Midbrain (tissue), 1 donor: ENCODE measurements at regions not wholly inside any gene's neighbourhood (a gene's known extent, or its start where the extent isn't known, plus 50 kb on each side); places are given as distances from the start of the nearest gene placed in this dataset.

Experiments used
- DNase-seq: peaks from one replicate; lab custom pipeline; 2025; lab: John Stamatoyannopoulos, UW

DNA sequence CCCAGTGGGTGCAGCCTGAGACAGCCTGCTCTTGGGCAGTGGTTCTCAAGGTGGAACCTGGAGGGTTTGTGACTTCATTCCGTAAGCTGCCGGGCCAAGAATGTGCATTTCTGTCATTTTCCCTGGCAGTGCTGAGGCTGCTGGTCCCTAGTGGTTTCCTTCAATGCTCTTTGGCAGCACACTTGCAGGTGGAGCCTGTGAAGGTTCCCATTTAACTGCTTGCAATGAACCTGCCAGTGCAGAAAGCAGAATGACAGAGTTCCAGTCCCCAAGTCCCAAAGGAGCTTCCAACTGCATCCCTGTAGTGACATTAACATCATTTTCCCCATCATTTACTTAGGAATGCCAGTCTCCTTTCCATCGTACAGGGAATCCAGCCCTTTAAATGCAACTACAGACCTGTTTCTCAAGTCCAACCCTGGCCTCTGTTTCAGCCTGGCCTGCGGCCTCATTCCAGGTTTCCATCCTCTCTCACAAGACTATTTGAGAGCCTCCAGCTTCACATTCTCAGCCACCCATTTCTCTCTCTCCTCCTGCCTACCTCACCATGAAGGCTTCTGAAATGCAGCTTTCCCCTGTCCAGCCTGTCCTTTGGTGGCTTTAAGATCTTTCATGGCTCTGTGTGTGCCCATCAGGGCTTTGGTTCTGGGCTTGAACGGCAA is 149.7 kb upstream of the GGTLC1 start:
- no peak for DNase-seq

DNA sequence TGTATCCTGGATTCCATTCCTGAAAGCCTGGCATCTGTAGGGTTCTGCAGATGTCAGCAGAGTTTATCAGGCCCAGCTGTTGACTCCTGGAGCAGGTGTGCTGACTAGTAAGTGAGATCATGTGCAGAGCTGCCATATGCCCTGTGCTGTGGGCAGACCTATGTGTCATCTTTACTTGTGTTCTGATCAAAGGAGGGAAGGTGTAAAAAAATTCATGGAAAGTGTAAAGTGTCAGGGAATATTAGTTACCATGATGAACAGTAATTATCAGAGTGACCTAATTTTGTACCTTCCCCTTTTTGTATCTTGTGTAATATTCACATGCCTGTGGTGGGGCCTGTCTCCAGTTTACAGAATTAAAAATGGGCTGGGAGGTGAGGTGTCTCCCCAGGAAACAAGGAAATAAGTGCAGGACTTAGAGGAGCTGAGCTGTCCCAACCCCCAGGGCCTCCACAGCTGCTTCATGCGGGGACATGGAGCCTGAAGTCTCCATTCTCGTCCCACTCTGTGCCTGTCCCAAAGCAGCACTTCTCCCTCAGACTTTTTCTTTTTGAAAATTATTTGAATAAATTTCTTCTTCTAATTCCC is 148.2 kb upstream of the GGTLC1 start:
- DNase-seq, result no peak

GRCh38 chr20:24135781-24136180 is 147.2 kb upstream of the GGTLC1 start:
- DNase-seq, result no peak

DNA sequence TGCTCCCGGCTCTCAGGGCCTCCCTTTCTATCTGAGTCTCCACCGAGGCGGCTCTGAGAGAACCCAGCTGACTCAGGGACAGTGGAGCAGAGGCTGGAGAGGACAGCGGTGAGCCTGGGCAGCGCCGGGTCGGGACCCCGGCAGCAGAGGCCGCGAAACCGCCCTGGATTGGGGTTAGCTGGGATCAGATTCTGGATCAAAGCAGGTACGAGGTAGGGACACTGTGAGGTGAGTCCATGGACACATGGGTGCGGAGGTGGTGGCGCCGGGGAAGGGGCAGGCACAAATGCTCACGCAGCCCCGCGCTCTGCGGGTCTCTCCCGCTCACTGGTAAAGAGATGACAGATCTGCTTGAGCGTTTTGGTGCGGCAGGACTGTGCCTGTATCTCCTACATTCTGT is 146.4 kb upstream of the GGTLC1 start:
- no peak for DNase-seq

- no peak for DNase-seq
Measured at GRCh38 chr20:24134284-24134683, 145.7 kb upstream of the GGTLC1 start.

GRCh38 chr20:24132246-24132645 is 143.7 kb upstream of the GGTLC1 start:
- no peak for DNase-seq

- DNase-seq, result no peak
Measured at GRCh38 chr20:24131684-24132083, 143.1 kb upstream of the GGTLC1 start.

GRCh38 chr20:24131281-24131680 is 142.7 kb upstream of the GGTLC1 start:
- DNase-seq, result no peak

DNA sequence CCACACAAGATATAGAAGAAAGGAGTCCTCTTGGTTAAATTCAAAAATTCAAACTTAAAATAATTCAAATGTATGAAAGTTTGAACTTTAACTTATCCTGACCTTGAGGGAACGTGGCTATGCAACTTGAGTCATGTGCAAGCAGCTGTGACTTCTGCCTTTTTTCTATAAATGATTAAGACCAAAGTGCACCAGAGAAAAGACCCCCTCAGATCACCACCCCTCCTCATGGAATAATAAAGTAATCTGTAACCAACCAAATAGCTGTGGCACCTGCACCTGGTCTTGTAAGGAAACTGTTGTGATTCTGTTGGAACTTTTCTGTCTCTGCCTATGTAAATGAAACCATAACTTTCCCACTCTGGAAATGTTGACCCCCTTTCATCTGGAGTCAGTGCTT is 141.1 kb upstream of the GGTLC1 start:
- no peak for DNase-seq

DNA sequence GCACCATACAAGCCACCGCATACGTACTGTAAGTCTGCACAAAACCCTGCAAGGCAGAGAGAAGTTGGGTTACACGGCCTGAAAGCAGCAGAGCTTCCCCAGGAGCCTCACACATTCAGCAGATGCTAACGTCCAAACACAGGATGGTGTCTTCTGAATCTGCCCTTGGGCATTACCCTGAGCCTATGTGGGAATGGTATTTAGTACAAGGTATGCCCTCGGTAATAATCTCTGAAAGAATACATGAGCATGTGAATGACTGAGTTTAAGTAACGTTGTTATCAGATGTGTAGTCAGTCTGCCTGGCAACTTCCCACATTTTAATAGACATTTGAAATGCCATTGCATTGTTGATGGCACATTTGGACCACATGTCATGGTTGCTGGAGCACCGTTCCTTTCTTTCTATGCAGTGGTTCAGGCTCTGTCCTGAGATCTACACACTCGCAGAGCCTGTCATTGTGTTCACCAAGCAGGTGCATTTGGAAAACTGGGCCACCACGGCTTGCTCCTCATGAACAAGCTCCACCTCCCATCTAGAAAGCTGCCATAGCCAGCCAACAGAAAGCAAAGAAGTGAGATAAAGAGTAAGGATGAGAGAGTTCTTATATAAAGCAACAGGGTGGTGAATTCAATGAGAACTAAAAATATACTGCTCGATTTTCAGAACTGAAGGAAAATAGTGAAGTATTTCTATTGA is 136.5 kb upstream of the GGTLC1 start:
- DNase-seq, result no peak

DNA sequence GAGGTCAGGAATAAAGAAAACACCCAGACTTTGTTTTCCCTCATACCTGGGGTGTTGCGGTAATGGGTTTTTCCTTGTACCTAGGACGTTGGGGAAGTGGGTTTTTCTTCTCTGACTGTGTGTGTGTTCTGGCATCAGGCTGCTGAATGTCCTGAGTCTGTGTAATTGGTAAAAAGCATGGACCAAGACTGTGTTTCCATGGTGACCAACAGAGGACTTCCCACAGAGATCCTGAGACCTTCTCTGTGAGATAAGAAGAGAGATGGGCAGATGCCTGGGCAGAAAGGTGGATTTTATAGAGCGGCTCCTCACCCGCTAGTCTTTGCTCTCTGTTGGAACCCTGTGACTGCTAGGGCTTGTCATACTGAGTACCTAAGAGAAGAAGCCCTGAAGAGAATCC is 135.4 kb upstream of the GGTLC1 start:
- no peak for DNase-seq

DNA sequence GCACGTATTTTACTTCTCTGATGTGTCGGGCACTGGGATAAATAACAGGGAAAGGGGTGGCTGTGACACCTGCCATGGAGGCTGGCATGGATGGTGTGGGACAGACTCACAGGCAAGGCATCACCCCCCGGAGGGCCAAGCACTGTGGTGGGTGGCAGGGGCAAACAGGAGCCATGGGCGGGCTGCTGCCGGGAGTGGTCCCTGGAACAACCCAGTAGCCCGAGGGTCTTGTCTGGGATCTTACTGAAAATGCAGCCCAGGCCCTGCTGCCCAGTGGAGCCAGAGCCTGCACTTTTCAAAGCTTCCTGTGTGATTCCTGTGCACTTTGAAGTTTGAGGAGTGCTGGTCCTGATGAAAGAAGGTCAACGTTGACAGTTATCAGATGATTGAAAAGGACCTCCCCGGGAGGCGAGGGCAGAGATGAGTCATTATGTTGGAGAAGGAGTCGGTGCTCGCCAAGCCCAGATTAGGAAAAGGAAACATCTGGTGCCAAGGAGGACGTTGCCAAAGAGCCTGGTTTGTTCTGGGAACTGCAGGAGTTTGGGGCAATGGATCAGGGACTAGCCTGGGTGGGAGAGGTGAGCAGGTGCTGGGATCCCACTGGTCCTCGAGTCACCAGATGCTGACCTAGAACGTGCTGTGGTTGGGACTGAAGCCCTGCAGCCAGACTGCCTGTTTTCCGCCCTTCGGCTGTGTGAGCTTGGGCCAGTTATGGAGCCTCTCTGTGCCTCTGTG is 130.0 kb upstream of the GGTLC1 start:
- DNase-seq, result no peak

GRCh38 chr20:24118034-24118433 is 129.5 kb upstream of the GGTLC1 start:
- DNase-seq, result no peak

DNA sequence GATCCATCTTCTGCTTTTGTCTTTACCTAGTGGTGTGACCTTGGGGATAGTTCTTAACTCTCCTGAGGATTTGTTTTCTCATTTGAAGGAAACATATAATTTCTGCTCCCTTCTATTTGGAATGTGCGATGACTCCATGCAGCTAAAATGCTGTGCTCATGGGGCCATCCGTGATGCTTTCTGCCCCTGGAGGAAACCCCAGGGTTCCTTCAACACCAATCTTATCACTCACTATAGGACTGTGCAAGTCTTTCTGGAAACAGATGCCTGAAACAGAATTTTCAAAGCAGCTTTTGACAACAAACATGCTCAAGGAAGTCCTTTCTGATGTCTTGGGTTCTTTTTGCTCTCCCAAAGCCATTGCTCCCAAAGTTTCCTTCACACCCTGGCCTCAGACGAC is 128.8 kb upstream of the GGTLC1 start:
- no peak for DNase-seq

GRCh38 chr20:24116611-24117010 is 128.0 kb upstream of the GGTLC1 start:
- DNase-seq, result no peak

DNA sequence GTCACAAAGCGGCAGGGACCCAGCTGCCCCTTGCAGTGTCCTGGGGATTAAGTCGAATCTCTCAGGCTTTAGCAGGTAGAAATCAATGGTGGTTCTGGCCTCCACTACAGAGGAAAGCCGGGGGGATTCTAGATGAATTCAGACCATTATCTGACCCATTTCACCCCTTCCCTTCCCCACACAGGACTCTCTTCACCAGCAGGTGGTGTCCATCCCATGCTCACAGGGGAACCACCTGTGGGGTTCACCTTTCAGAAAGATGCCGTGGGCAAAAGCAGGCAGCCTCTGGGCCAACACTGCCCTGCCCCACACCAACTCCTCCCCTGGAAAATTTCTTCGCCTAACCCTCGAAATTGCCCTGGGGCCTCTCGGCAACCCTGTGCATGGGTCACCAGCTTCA is 123.8 kb upstream of the GGTLC1 start:
- DNase-seq, result no peak

DNA sequence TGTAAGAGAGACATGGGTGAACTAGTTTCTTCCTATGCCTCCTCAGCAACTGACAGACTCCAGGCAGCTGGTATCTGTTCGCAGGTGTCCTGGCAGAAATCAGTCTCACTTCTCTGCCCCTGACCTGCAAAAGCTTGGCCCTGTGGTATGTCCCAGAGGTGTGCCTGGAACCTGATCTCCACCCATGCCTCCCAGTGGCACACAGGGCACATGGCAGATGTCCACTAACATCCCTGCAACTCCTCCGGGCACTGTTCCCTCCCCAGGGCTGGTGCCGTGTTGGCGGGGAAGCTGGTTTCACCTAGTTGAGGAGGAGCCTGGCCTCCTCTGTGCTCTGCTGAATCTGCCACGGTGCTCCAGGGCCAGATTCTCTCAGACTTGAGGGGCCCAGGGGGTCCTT is 123.3 kb upstream of the GGTLC1 start:
- no peak for DNase-seq

- no peak for DNase-seq
Measured at GRCh38 chr20:24109537-24109936, 121.0 kb upstream of the GGTLC1 start.

DNA sequence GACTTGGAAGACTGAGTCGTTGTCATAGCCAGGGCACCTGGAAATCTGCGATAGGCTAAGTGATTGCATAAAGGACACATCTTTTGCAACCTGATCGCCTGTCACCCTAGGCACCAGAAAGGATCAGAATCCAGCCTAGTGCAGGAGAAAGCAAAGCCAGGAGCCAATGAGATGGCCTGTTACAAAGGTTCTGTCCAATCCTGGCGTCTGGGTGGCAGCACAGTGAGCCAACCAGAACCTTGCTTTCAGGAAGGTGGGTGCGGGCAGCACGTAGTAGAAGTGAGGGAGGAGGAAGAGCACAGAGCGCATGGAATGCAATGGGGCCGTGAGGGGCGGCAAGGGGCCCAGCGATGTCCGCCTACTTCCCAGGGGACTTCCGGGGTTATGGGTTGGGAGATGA is 120.4 kb upstream of the GGTLC1 start:
- no peak for DNase-seq

DNA sequence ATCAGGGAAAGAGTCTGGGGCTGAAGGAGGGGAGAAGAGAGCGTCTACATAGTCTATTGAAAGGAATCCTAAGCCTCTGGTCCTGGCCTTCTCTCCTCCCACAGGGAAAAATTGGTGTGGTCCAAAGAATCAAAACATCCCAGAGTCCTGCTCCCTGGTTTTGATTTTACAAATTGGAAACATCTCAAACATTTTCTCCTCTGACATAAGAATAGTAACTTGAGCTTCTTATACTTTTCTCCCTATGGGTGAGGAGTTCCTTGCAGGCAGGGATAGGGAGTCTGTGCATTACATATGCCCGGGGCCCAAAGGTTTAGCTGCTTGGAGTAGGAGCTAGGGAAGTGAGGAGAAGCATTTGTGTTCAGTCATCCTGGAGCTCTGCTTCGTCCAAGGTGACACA is 120.0 kb upstream of the GGTLC1 start:
- no peak for DNase-seq

DNA sequence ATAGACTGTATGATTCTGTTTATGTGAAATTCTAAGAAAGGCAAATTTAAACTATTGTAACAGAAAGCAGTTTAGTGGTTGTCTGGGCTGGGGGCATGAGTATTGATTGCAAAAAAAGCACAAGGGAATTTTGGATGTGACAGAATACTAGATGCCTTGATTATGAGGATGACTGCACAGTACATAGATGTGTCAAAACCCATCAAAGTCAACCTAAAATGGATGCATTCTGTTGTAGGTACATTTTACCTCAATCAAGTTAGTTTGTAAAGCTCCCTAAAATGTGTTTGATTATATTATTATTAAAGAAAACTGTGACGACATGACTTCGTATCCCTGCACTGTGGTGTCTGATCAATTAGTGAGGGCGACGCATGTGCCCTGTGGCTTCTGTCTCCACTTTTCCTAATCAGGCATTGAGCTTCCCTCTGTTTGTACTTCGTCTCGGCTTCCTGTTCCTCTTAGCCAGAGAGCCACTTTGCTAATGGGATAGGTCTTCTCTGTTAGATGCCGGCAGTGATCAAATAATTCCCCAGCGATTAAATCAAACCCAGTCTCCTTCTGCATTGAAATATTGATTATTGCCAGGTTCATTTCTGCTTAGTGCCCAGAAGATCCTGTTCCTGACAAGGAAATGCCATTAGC is 118.3 kb upstream of the GGTLC1 start:
- no peak for DNase-seq

GRCh38 chr20:24106150-24106800 is 117.7 kb upstream of the GGTLC1 start:
- DNase-seq, result no peak
